Mucosa of descending colon (tissue), 3 donors: ENCODE measurements at regions not wholly inside any gene's neighbourhood (a gene's known extent, or its start where the extent isn't known, plus 50 kb on each side); places are given as distances from the start of the nearest gene placed in this dataset.

Source experiments
- ATAC-seq: fragments of 200-7000 bp; cut with Tn5 transposase; one replicate; pipeline ENCODE4 v1.9.1; 2020; ENCODE audit warnings: mild to moderate bottlenecking, moderate library complexity
- DNase-seq, 3 donors: peaks; one replicate each; pipeline ENCODE4 v3.0.0-alpha.2; 2020
- H3K36me3 ChIP-seq: fragments of 200-600 bp; one replicate; pipeline ENCODE4 v1.8.0; 2021; ENCODE audit warnings: low read depth, mild to moderate bottlenecking
- H3K4me1 ChIP-seq: fragments of 200-600 bp; one replicate; pipeline ENCODE4 v1.8.0; 2021; ENCODE audit warnings: low read depth, mild to moderate bottlenecking
- H3K4me3 ChIP-seq: fragments of 200-600 bp; one replicate; pipeline ENCODE4 v1.8.0; 2021; ENCODE audit warnings: mild to moderate bottlenecking
- H3K9me3 ChIP-seq: fragments of 200-600 bp; one replicate; pipeline ENCODE4 v1.8.0; 2021; ENCODE audit warnings: mild to moderate bottlenecking
- CTCF ChIP-seq: fragments of 200-600 bp; IDR thresholded peaks from one replicate; pipeline ENCODE4 v1.8.0; 2022; ENCODE audit warnings: antibody characterized with exemption, mild to moderate bottlenecking
- intact Hi-C, 2 donors: fragments of 100-400 bp; cut with DNase I in 1 of 2; cut with micrococcal nuclease in 1 of 2; formaldehyde crosslinking; loops; one replicate each; pipeline versions ENCODE4 v1.11.0 to v1.11.1; 2022; cut with DNase I, micrococcal nuclease
- donor health status: DM: no; HTN: no; CAD: no; lungs with moderate emphysema.
- donor health status: DM: no; HTN: no; CAD: no.
- donor health status: DM: no; HTN: yes; CAD: no.

GRCh38 chr5:99949969-99950524 lies 585.1 kb upstream of the FAM174A start:
- no peak for ATAC-seq

GRCh38 chr5:99949361-99949760 lies 585.8 kb upstream of the FAM174A start:
- H3K4me1 ChIP-seq: no peaks in the 10 kb centered on the region
- ATAC-seq (no peak), DNase-seq (no peak)
- intact Hi-C loops: no loop called here
- H3K9me3 ChIP-seq: peaks cover 2% of the 10 kb centered on the region
- no peak for TF ChIP-seq CTCF
- no peak overlapping the region for H3K4me3 ChIP-seq
- H3K36me3 ChIP-seq: no peaks in the 10 kb centered on the region

More at GRCh38 chr5:99949969-99950524, 585.1 kb upstream of the FAM174A start:
- no peak for DNase-seq
- intact Hi-C loops: no loop called here
- Histone ChIP-seq H3K4me3 (no peak overlapping the region), H3K36me3 (no peaks in the 10 kb centered on the region), H3K4me1 (no peaks in the 10 kb centered on the region), H3K9me3 (peaks cover 2% of the 10 kb centered on the region)
- no peak for TF ChIP-seq CTCF

- Histone ChIP-seq H3K4me3 (no peak overlapping the region), H3K9me3 (peaks cover 2% of the 10 kb centered on the region), H3K36me3 (no peaks in the 10 kb centered on the region), H3K4me1 (no peaks in the 10 kb centered on the region)
- ATAC-seq (no peak), DNase-seq (no peak)
- no peak for TF ChIP-seq CTCF
- intact Hi-C loops: no loop called here
Measured at GRCh38 chr5:99948850-99949249, 586.3 kb upstream of the FAM174A start.

GRCh38 chr5:99945478-99946442 lies 589.4 kb upstream of the FAM174A start:
- TF ChIP-seq CTCF: no peak
- no peaks in the 10 kb centered on the region for H3K36me3 ChIP-seq
- DNase-seq: no peak
- H3K4me1 ChIP-seq: no peaks in the 10 kb centered on the region
- no peak for ATAC-seq
- intact Hi-C loops: no loop called here
- no peaks in the 10 kb centered on the region for H3K9me3 ChIP-seq
- H3K4me3 ChIP-seq: no peak overlapping the region

GRCh38 chr5:99940540-99940939 lies 594.6 kb upstream of the FAM174A start:
- Histone ChIP-seq H3K36me3 (no peaks in the 10 kb centered on the region), H3K4me1 (no peaks in the 10 kb centered on the region), H3K4me3 (no peak overlapping the region), H3K9me3 (no peaks in the 10 kb centered on the region)
- no peak for TF ChIP-seq CTCF
- ATAC-seq: no peak
- DNase-seq: no peak
- intact Hi-C loops: no loop called here
